ENCODE measurements at regions not wholly inside any gene's neighbourhood (a gene's known extent, or its start where the extent isn't known, plus 50 kb on each side); places are given as distances from the start of the nearest gene placed in this dataset.

GRCh38 chr2:45145073-45145899 is 136.0 kb upstream of the SIX2 start:
- no peak for DNase-seq (ENCODE audit: low read depth in 2 of 2)

GRCh38 chr2:45141883-45142866 is 132.9 kb upstream of the SIX2 start:
- no peak for DNase-seq (ENCODE audit: low read depth in 2 of 2)

GRCh38 chr2:45140675-45141074 is 131.4 kb upstream of the SIX2 start:
- no peak for DNase-seq (ENCODE audit: low read depth in 2 of 2)

GRCh38 chr2:45138904-45139303 is 129.7 kb upstream of the SIX2 start:
- DNase-seq (ENCODE audit: low read depth in 2 of 2): no peak

GRCh38 chr2:45137966-45138695 is 128.9 kb upstream of the SIX2 start:
- no peak for DNase-seq (ENCODE audit: low read depth in 2 of 2)

GRCh38 chr2:45134726-45135125 is 125.5 kb upstream of the SIX2 start:
- DNase-seq (ENCODE audit: low read depth in 2 of 2): peak; percentile 49 to 74

GRCh38 chr2:45134014-45134413 is 124.8 kb upstream of the SIX2 start:
- peak in 1 of 2 donors; percentile 45 for DNase-seq (ENCODE audit: low read depth in 2 of 2)

GRCh38 chr2:45132551-45132950 is 123.3 kb upstream of the SIX2 start:
- DNase-seq (ENCODE audit: low read depth in 2 of 2): peak in 1 of 2 donors; percentile 40

- DNase-seq (ENCODE audit: low read depth in 2 of 2): no peak
Observed at GRCh38 chr2:45131587-45131986, 122.3 kb upstream of the SIX2 start.

GRCh38 chr2:45130736-45131135 is 121.5 kb upstream of the SIX2 start:
- DNase-seq (ENCODE audit: low read depth in 2 of 2): peak; percentile 13 to 50

- peak; percentile 39 to 95 for DNase-seq (ENCODE audit: low read depth in 2 of 2)
Observed at GRCh38 chr2:45128580-45128997, 119.3 kb upstream of the SIX2 start.

GRCh38 chr2:45127891-45128290 is 118.6 kb upstream of the SIX2 start:
- DNase-seq (ENCODE audit: low read depth in 2 of 2): no peak

- DNase-seq (ENCODE audit: low read depth in 2 of 2): no peak
Observed at GRCh38 chr2:45127321-45127720, 118.1 kb upstream of the SIX2 start.

GRCh38 chr2:45125232-45125631 is 116.0 kb upstream of the SIX2 start:
- no peak for DNase-seq (ENCODE audit: low read depth in 2 of 2)

- no peak for DNase-seq (ENCODE audit: low read depth in 2 of 2)
Observed at GRCh38 chr2:45124456-45124855, 115.2 kb upstream of the SIX2 start.

- no peak for DNase-seq (ENCODE audit: low read depth in 2 of 2)
Observed at GRCh38 chr2:45123521-45124191, 114.4 kb upstream of the SIX2 start.

GRCh38 chr2:45123065-45123464 is 113.8 kb upstream of the SIX2 start:
- no peak for DNase-seq (ENCODE audit: low read depth in 2 of 2)

- no peak for DNase-seq (ENCODE audit: low read depth in 2 of 2)
Observed at GRCh38 chr2:45121236-45121927, 112.1 kb upstream of the SIX2 start.

- DNase-seq (ENCODE audit: low read depth in 2 of 2): no peak
Observed at GRCh38 chr2:45120546-45120945, 111.3 kb upstream of the SIX2 start.

GRCh38 chr2:45119855-45120254 is 110.6 kb upstream of the SIX2 start:
- peak in 1 of 2 donors; percentile 52 for DNase-seq (ENCODE audit: low read depth in 2 of 2)
